ENCODE measurements at regions not wholly inside any gene's neighbourhood (a gene's known extent, or its start where the extent isn't known, plus 50 kb on each side); places are given as distances from the start of the nearest gene placed in this dataset.

- ChIA-PET POLR2A (no interaction called here), CTCF (no interaction called here)
- Mint-ChIP-seq H3K4me1 (no peaks in the 10 kb centered on the region), H3K27me3 (ENCODE audit: low read depth) (peaks cover 32% of the 10 kb centered on the region), H3K4me3 (no peak overlapping the region), H3K9me3 (peaks cover 97% of the 10 kb centered on the region), H3K36me3 (peaks cover 88% of the 10 kb centered on the region), H3K27ac (no peak overlapping the region)
- TF ChIP-seq FOXP1 (CRISPR knock-in tag; IDR thresholded peaks at IDR 0.05; ENCODE audit: borderline replicate concordance) (no peak), CBFB (CRISPR knock-in tag; IDR thresholded peaks at IDR 0.05; ENCODE audit: low read depth) (no peak), ATF1 (CRISPR knock-in tag; IDR thresholded peaks at IDR 0.05) (no peak), GABPB1 (CRISPR knock-in tag; IDR thresholded peaks at IDR 0.05) (no peak), USF1 (CRISPR knock-in tag; IDR thresholded peaks at IDR 0.05) (no peak), PRRX2 (CRISPR knock-in tag; IDR thresholded peaks at IDR 0.05) (no peak)
- TF ChIP-seq, protein P1, sequence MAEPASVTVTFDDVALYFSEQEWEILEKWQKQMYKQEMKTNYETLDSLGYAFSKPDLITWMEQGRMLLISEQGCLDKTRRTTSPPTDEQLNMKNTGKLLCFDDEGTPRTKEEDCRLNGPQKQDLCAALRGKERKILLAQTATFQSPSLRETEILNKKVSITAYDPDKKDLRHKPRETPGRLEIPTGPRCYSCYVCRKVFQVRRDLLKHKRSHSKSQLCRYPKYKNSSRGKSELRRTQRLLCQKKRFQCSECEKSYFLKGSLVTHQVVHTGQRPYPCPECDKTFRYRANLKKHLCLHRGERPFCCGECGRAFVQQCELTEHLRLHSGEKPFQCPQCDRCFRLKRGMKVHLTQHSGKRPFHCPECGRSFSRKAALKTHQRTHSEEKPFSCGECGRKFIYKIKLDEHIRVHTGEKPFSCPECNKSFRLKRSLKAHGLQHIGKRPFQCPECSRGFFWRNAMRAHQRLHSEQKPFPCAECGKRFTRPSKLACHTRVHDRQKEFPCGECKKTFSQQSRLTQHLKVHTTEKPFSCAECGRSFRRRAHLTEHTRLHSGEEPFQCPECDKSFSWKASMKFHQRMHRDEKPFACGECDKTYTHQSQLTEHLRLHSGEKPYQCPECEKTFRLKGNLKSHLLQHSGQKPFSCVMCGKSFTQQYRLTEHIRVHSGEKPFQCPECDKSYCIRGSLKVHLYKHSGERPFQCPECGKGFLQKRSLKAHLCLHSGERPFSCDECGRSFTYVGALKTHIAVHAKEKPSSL (CRISPR knock-in tag; conservative IDR thresholded peaks at IDR 0.05), result no peak
- TF ChIP-seq, protein P2, sequence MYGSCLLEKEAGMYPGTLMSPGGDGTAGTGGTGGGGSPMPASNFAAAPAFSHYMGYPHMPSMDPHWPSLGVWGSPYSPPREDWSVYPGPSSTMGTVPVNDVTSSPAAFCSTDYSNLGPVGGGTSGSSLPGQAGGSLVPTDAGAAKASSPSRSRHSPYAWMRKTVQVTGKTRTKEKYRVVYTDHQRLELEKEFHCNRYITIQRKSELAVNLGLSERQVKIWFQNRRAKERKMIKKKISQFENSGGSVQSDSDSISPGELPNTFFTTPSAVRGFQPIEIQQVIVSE (CRISPR knock-in tag; IDR thresholded peaks at IDR 0.05; ENCODE audit: borderline replicate concordance), result no peak
- TF ChIP-seq, protein P3, sequence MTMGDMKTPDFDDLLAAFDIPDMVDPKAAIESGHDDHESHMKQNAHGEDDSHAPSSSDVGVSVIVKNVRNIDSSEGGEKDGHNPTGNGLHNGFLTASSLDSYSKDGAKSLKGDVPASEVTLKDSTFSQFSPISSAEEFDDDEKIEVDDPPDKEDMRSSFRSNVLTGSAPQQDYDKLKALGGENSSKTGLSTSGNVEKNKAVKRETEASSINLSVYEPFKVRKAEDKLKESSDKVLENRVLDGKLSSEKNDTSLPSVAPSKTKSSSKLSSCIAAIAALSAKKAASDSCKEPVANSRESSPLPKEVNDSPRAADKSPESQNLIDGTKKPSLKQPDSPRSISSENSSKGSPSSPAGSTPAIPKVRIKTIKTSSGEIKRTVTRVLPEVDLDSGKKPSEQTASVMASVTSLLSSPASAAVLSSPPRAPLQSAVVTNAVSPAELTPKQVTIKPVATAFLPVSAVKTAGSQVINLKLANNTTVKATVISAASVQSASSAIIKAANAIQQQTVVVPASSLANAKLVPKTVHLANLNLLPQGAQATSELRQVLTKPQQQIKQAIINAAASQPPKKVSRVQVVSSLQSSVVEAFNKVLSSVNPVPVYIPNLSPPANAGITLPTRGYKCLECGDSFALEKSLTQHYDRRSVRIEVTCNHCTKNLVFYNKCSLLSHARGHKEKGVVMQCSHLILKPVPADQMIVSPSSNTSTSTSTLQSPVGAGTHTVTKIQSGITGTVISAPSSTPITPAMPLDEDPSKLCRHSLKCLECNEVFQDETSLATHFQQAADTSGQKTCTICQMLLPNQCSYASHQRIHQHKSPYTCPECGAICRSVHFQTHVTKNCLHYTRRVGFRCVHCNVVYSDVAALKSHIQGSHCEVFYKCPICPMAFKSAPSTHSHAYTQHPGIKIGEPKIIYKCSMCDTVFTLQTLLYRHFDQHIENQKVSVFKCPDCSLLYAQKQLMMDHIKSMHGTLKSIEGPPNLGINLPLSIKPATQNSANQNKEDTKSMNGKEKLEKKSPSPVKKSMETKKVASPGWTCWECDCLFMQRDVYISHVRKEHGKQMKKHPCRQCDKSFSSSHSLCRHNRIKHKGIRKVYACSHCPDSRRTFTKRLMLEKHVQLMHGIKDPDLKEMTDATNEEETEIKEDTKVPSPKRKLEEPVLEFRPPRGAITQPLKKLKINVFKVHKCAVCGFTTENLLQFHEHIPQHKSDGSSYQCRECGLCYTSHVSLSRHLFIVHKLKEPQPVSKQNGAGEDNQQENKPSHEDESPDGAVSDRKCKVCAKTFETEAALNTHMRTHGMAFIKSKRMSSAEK (CRISPR knock-in tag; IDR thresholded peaks at IDR 0.05; ENCODE audit: borderline replicate concordance), result no peak
- ATAC-seq (no peak), DNase-seq (ENCODE audit: low spot score) (no peak)
Measured at GRCh38 chr19:27718234-27718633, 1494.7 kb downstream of the UQCRFS1 start.

- CTCF ChIA-PET, result no interaction called here
- peaks cover 88% of the 10 kb centered on the region for H3K36me3 Mint-ChIP-seq
Measured at GRCh38 chr19:27717825-27718224, 1495.1 kb downstream of the UQCRFS1 start.

DNA sequence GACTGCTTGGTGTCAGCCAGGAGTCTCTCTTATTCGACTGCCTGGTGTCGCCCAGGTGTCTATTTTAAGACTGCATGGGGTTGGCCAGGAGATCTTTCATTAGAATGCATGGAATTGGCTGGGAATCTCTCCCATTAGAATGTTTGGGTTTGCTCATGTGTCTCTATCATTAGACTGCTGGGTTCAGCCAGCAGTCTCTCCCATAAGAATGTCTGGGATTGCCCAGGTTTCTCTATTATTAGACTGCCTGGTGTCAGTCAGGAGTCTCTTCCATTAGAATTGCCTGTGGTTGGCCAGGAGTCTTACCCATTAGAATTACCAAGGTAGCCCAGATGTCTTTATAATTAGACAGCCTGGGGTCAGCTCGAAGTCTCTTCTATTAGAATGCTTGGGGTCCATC lies 1496.0 kb downstream of the UQCRFS1 start:
- peaks cover 89% of the 10 kb centered on the region for H3K36me3 Mint-ChIP-seq
- DNase-seq (ENCODE audit: low spot score), result no peak
- CTCF ChIA-PET, result no interaction called here
- H3K27me3 Mint-ChIP-seq (ENCODE audit: low read depth), result peaks cover 34% of the 10 kb centered on the region
- peaks cover 99% of the 10 kb centered on the region for H3K9me3 Mint-ChIP-seq
- H3K4me1 Mint-ChIP-seq, result no peaks in the 10 kb centered on the region
- POLR2A ChIA-PET, result no interaction called here
- H3K27ac Mint-ChIP-seq, result no peak overlapping the region
- no peak for ATAC-seq
- H3K4me3 Mint-ChIP-seq, result no peak overlapping the region
- no peak for TF ChIP-seq ETV6 (CRISPR knock-in tag; IDR thresholded peaks at IDR 0.05)
- TF ChIP-seq, protein P2 (CRISPR knock-in tag; IDR thresholded peaks at IDR 0.05; ENCODE audit: borderline replicate concordance), result no peak
- TF ChIP-seq CBFB (CRISPR knock-in tag; IDR thresholded peaks at IDR 0.05; ENCODE audit: low read depth), result no peak
- TF ChIP-seq, protein P4, sequence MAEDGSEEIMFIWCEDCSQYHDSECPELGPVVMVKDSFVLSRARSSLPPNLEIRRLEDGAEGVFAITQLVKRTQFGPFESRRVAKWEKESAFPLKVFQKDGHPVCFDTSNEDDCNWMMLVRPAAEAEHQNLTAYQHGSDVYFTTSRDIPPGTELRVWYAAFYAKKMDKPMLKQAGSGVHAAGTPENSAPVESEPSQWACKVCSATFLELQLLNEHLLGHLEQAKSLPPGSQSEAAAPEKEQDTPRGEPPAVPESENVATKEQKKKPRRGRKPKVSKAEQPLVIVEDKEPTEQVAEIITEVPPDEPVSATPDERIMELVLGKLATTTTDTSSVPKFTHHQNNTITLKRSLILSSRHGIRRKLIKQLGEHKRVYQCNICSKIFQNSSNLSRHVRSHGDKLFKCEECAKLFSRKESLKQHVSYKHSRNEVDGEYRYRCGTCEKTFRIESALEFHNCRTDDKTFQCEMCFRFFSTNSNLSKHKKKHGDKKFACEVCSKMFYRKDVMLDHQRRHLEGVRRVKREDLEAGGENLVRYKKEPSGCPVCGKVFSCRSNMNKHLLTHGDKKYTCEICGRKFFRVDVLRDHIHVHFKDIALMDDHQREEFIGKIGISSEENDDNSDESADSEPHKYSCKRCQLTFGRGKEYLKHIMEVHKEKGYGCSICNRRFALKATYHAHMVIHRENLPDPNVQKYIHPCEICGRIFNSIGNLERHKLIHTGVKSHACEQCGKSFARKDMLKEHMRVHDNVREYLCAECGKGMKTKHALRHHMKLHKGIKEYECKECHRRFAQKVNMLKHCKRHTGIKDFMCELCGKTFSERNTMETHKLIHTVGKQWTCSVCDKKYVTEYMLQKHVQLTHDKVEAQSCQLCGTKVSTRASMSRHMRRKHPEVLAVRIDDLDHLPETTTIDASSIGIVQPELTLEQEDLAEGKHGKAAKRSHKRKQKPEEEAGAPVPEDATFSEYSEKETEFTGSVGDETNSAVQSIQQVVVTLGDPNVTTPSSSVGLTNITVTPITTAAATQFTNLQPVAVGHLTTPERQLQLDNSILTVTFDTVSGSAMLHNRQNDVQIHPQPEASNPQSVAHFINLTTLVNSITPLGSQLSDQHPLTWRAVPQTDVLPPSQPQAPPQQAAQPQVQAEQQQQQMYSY (CRISPR knock-in tag; IDR thresholded peaks at IDR 0.05), result no peak
- TF ChIP-seq SOX15 (CRISPR knock-in tag; IDR thresholded peaks at IDR 0.05), result no peak
- TF ChIP-seq, protein P5, sequence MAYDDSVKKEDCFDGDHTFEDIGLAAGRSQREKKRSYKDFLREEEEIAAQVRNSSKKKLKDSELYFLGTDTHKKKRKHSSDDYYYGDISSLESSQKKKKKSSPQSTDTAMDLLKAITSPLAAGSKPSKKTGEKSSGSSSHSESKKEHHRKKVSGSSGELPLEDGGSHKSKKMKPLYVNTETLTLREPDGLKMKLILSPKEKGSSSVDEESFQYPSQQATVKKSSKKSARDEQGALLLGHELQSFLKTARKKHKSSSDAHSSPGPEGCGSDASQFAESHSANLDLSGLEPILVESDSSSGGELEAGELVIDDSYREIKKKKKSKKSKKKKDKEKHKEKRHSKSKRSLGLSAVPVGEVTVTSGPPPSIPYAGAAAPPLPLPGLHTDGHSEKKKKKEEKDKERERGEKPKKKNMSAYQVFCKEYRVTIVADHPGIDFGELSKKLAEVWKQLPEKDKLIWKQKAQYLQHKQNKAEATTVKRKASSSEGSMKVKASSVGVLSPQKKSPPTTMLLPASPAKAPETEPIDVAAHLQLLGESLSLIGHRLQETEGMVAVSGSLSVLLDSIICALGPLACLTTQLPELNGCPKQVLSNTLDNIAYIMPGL (CRISPR knock-in tag; IDR thresholded peaks at IDR 0.05), result no peak
- TF ChIP-seq ZNF232 (CRISPR knock-in tag; IDR thresholded peaks at IDR 0.05), result no peak
- TF ChIP-seq RELA (CRISPR knock-in tag; IDR thresholded peaks at IDR 0.05; ENCODE audit: borderline replicate concordance), result no peak

More at GRCh38 chr19:27717825-27718224, 1495.1 kb downstream of the UQCRFS1 start:
- ATAC-seq, result no peak
- no peak overlapping the region for H3K4me3 Mint-ChIP-seq
- POLR2A ChIA-PET, result no interaction called here
- peaks cover 30% of the 10 kb centered on the region for H3K27me3 Mint-ChIP-seq (ENCODE audit: low read depth)
- no peak for DNase-seq (ENCODE audit: low spot score)
- peaks cover 97% of the 10 kb centered on the region for H3K9me3 Mint-ChIP-seq
- TF ChIP-seq FOXJ3 (CRISPR knock-in tag; IDR thresholded peaks at IDR 0.05; ENCODE audit: borderline replicate concordance) (no peak), USF1 (CRISPR knock-in tag; IDR thresholded peaks at IDR 0.05) (no peak)
- no peaks in the 10 kb centered on the region for H3K4me1 Mint-ChIP-seq
- no peak overlapping the region for H3K27ac Mint-ChIP-seq

Measured in WTC11 (cell line).